Forelimb muscle (tissue), 1 donor: ENCODE measurements at regions not wholly inside any gene's neighbourhood (a gene's known extent, or its start where the extent isn't known, plus 50 kb on each side); places are given as distances from the start of the nearest gene placed in this dataset.
"Not testable (repeated sequence)": the region's sequence is repeated elsewhere in the genome, so short reads cannot be mapped to it uniquely, and the experiment has no call there.

Experiments used
- DNase-seq: peaks from one replicate; pipeline ENCODE4 v3.0.0-alpha.2; 2013; ENCODE audit warnings: low read depth

DNA sequence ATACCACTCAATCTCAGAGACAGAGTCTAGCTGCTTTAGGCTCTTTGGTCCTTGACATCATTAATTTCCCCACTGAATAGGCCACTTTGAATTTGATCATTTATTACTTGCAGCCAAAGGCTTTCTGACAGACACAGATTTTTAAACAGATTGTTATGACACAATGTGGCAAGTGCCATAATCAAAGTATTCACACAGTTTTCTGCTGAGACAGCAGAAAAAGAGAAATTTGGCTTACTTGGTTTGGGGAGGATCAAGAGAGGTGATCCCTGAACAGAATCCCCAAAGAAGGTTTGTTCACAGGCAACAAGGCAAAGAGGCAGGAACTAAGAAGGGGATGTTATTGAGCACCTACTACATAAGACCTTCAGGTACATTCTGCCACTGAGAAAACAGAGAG, 138.0 kb upstream of the TOP1 start:
- DNase-seq = no peak

DNA sequence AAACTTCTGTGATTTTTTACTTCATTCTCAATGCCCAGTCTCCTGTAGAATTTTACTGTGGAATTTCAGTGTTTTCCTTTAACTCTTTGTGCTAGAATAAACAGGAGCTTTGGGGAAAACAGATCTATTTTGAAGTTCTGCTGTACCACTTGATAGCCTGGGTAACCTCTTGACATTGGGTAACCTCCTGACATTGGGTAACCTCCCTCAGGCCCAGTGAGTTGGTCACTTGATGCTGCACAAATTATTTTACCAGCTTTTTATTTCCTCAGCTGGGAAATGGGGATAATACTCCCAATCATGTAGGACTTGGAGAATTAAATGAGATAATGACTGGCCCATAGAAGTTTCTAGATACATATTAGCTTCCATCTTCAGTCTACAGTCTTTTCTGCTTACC, 137.3 kb upstream of the TOP1 start:
- DNase-seq = no peak

DNA sequence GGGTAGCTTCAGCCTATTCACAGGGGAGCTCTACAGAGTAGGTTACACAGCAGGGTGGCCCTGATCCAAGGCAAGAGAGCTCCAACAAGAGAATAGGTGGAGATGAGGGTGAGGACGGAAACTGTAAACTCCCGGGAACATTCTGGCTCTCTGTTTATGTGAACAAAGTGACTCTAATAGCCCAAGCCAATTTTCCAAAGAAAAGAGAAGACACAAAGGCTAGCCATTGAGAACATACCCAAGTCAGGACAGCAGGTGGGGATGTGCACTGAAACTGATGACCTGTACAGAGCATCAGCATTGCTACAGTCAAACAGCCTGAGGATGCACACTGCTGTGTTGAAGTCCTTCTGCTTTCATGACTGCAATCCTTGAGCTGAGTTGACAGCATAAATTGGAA, 136.0 kb upstream of the TOP1 start:
- DNase-seq = no peak

DNA sequence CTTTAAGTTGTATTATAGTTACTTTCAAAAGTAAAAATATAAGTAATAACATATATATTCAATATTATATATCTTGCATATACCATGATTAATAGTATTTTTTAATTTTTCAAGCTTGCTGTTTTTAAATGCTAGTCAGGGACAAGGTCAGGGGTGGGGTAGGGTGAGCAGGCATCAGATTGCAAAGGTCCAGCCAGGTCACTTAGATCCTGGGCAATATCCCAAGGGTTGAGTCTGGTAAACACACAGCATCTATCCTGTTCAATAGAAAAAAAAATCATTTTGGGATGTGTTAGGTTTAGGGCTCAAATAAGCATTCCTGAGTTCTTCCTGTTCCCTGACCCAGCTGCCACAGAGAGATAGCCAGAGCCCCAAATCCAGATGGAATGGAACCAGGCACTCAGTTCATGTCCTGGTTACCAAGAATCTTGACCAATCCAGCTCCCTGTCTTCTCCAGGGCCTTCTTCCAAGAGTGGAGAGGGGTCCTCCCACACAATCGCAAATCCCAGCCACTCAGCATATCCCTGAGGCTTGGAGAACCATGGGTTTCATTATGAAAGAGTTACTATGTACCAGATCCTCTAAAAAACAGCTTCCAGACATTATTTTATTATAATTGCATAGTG, 134.9 kb upstream of the TOP1 start:
- no peak for DNase-seq

DNA sequence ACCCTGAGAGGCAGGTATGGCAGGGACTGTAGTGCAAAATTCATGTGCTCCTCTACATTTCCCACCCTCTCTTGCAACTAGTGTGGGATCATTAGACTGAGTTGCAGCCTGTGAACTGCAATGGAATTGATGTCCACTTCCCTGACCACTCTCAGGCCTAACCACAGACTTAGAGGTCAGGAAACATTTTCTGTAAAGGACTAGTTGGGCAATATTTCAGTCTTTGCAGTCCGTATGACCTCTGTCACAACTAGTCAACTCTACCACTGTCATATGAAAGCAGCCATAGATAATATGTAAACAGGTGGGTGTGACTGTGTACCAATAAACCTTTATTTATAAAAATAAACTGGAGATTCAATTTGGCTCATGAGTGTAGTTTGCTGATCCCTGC, 134.4 kb upstream of the TOP1 start:
- DNase-seq = no peak

DNA sequence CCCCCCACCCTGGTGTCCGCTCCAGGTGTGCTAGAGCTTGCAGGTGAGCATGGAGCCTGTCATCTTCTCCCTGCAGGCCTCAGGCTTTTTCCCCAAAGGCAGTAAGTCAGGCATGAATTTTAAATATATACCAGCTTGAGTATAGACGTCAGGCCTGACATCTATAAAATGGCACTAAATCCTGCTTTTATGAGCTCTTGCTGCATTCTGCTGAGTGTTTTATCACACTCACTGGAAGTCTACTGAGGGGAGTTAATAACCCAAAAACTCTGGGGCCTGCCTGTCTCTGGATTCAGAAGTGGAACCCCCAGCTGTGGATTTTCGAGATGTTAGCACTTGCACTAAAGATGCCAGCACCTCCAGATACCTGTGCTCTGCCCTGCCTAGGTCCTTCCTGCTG, 133.4 kb upstream of the TOP1 start:
- no peak for DNase-seq

DNA sequence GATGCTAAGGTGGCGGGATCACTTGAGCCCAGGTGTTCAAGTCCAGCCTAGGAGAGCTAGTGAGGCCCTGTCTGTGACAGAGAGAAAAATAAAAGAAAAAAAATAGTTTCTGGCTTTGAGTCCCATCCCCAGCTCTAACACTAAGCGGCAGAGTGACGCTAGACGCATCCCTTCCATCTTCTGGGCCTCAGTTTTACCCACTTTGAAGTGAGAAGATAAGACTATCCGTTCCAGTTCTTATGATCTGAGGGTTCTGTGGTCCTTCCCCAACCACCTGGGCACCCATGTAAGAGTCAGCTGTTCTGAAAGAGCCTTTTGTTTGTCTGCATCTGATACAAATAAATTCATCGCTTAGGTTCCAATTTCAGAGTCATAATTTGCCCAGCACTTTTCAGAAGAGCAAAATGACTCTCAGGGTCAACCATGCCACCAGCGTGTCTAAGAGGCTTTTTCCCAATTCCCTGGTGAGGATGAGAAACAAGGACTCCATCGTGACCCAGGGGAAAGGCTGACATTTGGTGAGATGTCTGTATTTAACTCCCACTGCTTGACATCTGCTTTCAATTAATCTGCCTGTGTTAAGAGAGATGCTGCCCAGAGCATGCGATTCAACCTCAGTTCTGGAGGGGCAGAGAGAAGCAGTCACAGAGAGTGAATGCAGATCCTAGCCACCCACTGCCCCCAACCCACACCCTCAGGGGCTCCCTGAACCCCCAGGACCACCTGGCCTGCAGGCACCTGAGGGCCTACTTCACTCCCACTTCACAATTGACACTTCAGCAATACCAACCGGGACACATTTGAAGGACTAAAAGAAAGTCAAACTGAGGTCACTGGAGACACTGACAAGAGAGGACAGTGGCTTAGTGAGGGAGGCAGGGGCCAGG, 131.6 kb upstream of the TOP1 start:
- no peak for DNase-seq

DNA sequence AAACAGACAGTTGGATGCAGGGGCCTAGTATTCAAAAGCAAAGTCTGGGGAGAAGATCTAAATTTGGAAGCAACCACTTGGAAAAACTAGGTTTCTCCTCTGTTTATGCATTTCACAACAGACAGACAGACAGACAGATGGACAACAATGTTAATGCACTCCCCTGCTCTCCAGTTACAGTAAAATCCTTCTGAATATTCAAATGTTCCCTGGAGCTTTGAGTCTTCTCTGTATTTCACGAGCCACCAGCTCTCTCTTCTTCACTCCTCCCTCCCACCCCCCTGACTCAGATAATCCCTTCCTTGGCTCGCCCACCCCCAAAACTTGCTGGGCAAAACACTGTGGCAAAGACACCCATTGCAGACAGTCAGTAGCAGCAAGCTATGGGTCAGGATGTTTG, 129.3 kb upstream of the TOP1 start:
- DNase-seq = no peak

DNA sequence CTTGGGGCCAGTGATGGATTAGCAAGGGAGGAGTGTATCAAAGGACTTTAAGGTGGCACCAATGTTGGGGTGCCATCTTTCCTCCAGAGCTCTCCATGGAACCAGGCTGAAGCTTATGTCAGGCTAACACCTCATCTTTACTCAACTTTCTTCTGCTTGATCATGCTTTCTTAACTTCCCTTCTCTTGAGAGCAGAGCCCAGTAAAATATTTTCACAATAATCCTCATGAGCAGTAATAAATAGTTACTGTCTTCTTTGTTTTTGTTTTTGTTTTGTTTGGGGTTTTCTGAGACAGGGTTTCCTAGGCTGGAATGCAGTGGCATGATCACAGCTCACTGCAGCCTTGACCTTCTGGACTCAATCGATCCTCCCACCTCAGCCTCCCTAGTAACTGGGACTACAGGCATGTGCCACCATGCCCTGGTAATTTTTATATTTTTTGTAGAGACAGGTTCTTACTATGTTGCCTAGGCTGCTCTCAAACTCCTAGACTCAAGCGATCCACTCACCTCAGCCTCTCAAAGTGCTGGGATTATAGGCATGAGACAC, 127.9 kb upstream of the TOP1 start:
- DNase-seq = no peak

DNA sequence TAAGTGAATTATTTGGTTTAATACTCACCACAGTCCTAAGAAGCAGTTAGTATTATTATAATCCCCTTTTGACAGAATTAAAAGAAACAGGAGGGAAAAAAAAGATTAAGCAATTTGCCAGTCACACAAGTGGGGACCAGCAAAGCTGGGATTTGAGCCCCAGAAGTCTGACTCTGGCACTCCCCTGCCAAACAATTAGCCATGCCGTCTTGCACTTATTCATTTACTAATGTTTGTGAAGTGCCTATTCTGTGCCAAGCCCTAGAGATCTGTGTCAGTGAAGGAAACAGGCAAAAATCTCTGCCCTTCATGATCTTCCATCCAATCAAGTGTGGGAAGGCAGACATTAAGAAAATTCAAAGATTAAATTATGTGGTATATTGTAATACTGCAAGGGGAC, 126.0 kb upstream of the TOP1 start:
- no peak for DNase-seq

DNA sequence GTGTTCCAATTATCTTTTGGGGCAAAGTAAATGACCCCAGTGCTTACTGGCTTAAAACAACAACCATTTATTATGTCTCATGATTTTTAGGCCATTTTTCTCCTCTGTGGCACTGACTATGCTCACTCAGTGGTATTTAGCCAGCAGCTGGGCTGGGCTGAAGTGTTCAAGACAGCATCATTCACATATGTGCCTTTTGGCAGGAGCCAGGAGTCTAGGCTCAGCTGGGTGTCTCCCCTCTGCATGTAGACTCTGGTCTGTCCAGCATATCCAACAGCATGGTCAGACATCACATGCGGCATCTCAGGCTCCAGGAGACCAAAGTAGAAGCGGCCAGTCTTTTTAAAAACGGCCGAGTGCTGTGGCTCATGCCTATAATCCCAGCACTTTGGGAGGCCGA, 120.3 kb upstream of the TOP1 start:
- DNase-seq = no peak

DNA sequence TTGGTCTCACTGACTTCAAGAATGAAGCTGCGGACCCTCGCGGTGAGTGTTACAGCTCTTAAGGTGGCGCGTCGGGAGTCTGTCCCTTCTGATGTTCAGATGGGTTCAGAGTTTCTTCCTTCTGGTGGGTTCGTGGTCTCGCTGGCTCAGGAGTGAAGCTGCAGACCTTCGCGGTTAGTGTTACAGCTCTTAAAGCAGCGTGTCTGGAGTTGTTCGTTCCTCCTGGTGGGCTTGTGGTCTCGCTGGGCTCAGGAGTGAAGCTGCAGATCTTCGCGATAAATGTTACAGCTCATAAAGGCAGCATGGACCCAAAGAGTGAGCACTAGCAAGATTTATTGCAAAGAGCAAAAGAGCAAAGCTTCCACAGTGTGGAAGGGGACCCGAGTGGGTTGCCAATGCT, 119.1 kb upstream of the TOP1 start:
- DNase-seq = not testable (repeated sequence)

DNA sequence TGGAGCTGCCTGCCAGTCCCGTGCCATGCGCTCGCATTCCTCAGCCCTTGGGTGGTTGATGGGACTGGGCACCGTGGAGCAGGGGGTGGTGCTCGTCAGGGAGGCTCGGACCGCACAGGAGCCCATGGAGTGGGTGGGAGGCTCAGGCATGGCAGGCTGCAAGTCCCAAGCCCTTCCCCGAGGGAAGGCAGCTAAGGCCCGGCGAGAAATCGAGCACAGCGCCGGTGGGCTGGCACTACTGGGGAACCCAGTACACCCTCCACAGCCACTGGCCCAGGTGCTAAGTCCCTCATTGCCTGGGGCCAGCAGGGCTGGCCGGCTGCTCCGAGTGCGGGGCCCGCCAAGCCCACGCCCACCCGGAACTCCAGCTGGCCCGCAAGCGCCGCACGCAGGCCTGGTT, 118.2 kb upstream of the TOP1 start:
- not testable (repeated sequence) for DNase-seq

DNA sequence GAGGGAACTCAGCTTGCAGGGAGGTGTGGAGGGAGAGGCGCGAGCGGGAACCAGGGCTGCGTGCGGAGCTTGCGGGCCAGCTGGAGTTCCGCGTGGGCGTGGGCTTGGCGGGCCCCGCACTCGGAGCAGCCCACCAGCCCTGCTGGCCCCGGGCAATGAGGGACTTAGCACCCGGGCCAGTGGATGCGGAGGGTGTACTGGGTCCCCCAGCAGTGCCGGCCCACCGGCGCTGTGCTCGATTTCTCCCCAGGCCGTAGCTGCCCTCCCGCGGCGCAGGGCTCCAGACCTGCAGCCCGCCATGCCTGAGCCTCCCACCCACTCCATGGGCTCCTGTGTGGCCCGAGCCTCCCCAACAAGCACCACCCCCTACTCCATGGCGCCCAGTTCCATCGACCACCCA, 117.5 kb upstream of the TOP1 start:
- DNase-seq = not testable (repeated sequence)

DNA sequence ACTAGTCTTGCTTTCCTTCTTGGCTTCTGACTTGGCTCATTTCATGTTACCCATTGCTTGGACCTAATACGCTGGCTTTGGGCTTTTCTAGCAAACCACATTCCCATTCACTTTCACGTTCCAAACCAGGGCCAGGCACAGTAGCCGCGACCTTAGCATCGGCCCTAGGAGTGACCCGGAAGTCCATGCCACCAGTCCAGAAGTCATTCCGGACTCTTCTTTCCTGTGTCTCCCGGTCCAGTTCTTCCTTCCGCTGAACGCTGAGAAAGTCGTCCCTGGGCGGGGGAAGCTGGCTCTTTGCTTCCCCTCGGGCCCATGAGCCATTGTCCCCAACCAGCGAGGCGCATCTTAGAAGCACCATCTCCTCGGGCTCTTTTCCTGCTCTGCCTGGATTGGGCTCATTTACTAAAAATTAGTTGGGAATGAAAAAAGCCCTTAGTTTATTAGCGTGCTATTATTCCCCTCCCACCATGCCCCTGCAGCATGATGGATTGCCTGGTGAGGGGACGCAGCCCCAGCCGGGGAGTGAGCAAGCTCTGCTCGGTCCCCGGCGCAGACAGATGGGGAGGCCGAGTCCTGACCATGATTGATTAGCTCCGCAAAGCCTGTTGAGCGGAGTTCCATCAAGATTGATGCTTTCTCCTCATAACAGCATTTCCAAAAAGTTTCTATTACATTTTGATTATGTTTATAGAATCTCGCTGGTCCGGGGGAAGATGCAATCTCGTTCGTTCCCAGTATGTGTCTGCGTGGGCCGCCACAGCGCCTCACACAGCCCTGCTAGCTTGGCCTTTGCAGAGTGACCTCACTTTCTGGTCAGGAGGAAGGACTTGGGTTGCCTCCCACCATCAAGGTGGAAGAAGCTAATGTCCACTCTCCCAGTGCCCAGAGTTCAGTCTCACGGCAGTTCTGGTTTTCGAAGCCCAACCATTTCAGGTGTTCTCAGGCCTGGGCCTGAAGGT, 115.1 kb upstream of the TOP1 start:
- no peak for DNase-seq

DNA sequence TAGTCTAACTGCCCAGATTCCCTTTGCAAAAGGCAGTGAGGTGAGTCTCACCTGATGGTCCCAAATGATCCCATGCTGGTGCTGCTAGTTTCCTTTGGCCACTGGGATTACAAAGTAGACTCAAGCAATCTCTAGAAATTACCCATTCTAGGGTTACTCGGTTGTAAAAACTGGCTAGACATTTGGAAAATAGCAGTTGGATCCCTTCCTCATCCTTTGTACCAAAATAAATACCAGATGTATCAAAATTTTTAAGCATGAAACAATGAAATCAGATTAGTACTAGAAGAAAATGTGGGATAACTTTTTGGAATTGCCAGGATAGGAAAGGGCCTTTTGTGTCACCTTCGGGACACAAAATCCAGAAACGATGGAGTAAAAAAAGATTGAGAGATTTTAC, 112.9 kb upstream of the TOP1 start:
- no peak for DNase-seq

DNA sequence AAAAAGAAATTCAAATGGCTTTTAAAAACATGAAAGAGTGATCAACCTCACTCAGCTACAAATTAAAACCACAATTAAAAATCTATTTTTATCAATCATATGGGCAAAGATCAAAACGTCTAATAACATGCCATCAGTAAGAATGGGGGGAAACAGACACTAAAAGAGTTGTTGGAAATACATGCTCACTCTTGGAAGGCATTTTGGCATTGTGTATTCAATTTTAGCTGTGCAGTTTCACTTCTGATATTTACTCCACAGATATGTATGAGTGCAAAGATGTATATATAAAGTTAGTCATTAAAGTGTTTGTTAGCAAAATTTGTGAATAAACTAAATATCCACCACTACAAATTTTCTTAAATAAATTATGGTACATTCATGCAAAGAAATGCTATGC, 112.3 kb upstream of the TOP1 start:
- no peak for DNase-seq

DNA sequence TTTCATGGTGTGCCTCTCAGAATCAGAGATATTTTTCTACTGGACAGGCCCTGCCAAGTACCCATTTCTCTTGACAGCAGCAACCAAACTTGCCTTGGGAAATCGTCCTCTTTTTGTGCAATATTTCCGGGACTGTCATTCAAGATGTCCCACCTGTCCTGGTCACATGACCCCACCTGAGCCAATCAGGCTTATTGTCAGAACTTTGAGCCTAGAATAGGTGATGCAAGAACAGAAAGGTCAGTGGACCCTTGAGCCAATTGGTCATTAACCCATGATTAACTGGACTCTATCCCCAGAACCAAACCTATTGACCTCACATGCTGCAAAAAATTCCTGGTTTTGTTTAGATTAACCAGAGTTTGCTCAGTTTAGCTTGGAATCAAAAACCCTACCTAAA, 108.3 kb upstream of the TOP1 start:
- DNase-seq = no peak

DNA sequence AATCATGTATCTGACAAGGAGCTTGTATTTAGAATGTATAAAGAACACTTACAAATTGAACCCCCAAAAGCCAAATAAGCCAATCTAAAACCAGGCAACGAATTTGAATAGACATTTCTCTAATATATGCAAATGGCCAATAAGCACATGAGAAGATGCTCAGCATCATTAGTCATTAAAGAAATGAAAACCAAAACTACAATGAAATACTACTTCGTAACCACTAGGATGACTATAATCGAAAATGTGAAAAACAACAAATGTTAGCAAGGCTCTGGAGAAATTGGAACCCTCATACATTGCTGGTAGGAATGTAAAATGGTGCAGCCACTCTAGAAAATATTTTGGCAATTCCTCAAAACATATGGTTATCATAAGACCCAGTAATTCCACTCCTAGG, 105.8 kb upstream of the TOP1 start:
- no peak for DNase-seq

DNA sequence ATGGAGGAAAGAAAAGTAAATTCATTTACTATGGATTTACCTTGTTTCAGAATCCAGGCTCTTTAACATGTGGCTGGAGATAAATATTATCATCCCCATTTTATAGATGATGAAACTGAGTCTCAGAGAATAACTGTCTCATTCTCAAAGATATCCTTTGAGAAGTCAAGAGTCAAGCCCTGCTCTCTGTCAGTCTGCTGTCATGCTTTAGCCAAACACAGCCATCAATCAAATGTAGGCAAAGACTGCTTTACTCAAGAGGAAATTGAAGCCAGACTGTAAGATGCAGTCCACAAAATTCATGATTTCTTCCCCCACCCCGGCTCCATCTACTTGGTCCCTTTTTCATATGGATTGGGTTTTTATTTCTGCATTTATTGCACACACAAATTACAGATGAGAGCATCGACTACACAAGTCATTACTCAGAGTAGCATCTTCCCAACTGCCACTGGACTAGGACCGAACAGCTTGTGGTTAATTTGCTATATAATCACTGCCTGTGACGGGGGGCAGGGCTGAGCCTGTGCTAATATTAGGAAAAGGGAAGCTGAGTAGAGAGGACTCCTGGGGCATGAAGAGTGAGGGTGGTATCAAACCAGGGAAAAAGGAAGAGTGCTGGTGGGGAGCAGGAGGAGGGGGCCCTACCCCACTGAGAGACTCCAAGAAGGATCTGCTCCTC, 102.7 kb upstream of the TOP1 start:
- DNase-seq = no peak

DNA sequence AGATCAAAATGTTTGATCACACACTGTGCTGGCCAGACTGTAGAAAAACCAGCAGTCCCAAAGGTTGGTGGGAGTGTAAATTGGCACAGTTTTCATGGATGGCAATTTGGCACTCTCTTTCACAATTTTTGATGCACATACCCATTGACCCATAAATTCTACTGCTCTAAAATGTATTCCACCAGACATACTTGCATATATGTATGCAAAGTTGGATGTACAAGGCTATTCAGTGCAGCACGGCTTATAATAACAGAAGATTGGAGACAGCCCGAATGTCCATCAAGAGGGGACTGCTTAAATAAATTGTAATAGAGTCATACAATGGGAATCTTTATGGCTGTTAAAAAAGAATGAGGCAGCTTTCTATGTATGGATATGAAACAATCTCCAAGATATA, 101.7 kb upstream of the TOP1 start:
- no peak for DNase-seq

DNA sequence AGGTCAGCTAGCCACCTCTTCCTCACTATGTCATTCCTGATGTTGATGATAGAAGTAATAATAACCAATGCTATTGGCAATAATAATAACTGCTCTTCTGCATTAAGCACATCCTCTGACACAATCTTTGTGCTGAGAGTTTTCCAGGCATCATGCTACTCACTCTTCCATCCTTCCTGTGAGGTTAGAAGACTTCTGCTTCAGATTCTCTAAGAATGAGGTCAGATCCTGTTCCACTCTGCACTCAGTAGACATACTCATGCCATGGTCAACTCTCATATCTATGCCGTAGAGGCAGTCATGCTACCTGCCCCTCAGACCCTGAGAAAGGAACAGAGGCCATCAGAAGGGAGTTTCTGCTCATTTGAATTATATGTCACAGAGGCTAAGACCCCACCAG, 98.1 kb upstream of the TOP1 start:
- no peak for DNase-seq
